Cardiac muscle cell (in vitro differentiated cells and primary cell): ENCODE measurements at regions not wholly inside any gene's neighbourhood (a gene's known extent, or its start where the extent isn't known, plus 50 kb on each side); places are given as distances from the start of the nearest gene placed in this dataset.
"Not testable (repeated sequence)": the region's sequence is repeated elsewhere in the genome, so short reads cannot be mapped to it uniquely, and the experiment has no call there.

Source experiments
- DNase-seq, 2 donors: peaks; one replicate each; pipeline versions ENCODE4 v3.0.0 to v3.0.0-alpha.2; 2010 to 2017; ENCODE audit warnings: low read depth in 1 of 2, low spot score in 1 of 2
- H3K27ac ChIP-seq: fragments of 200-600 bp; sonication (generic); 2 replicates; pipeline ENCODE4 v1.5.1; 2016
- H3K27me3 ChIP-seq: fragments of 200-600 bp; sonication (generic); 2 replicates; pipeline ENCODE4 v1.6.0; 2016; ENCODE audit warnings: control low read depth
- H3K36me3 ChIP-seq: fragments of 200-600 bp; sonication (generic); 2 replicates; pipeline ENCODE4 v1.5.1; 2016; ENCODE audit warnings: control low read depth
- H3K4me1 ChIP-seq: fragments of 200-600 bp; sonication (generic); 2 replicates; pipeline ENCODE4 v1.8.1; 2017; ENCODE audit warnings: low read depth, mild to moderate bottlenecking, mixed run types
- H3K4me3 ChIP-seq: fragments of 200-600 bp; sonication (generic); 2 replicates; pipeline ENCODE4 v1.5.1; 2016; ENCODE audit warnings: mild to moderate bottlenecking
- H3K9me3 ChIP-seq: fragments of 200-600 bp; sonication (generic); 2 replicates; pipeline ENCODE4 v1.5.1; 2017; ENCODE audit warnings: low read depth, mild to moderate bottlenecking, control low read depth
- CTCF ChIP-seq: IDR thresholded peaks from 2 replicates; pipeline ENCODE4 v1.5.1; 2012; ENCODE audit warnings: low read depth, mild to moderate bottlenecking, low read length

- TF ChIP-seq CTCF = no peak
- no peak for DNase-seq
- H3K27ac ChIP-seq = no peak overlapping the region
- no peak overlapping the region for H3K4me3 ChIP-seq
- no peaks in the 10 kb centered on the region for H3K36me3 ChIP-seq
- H3K27me3 ChIP-seq = no peaks in the 10 kb centered on the region
- no peaks in the 10 kb centered on the region for H3K4me1 ChIP-seq
- no peaks in the 10 kb centered on the region for H3K9me3 ChIP-seq
These were observed 196.0 kb upstream of the SAMSN1 start for GRCh38 chr21:14742119-14742518.

- Histone ChIP-seq H3K27ac (no peak overlapping the region), H3K9me3 (no peaks in the 10 kb centered on the region), H3K4me3 (no peak overlapping the region), H3K27me3 (no peaks in the 10 kb centered on the region), H3K4me1 (no peaks in the 10 kb centered on the region), H3K36me3 (no peaks in the 10 kb centered on the region)
- DNase-seq = no peak
- no peak for TF ChIP-seq CTCF
These were observed 195.1 kb upstream of the SAMSN1 start for GRCh38 chr21:14741256-14741655.

GRCh38 chr21:14740692-14741091 is 194.6 kb upstream of the SAMSN1 start:
- no peak for DNase-seq
- H3K36me3 ChIP-seq = no peaks in the 10 kb centered on the region
- H3K9me3 ChIP-seq = no peaks in the 10 kb centered on the region
- no peak overlapping the region for H3K4me3 ChIP-seq
- no peak for TF ChIP-seq CTCF
- no peak overlapping the region for H3K27ac ChIP-seq
- H3K27me3 ChIP-seq = no peaks in the 10 kb centered on the region
- no peaks in the 10 kb centered on the region for H3K4me1 ChIP-seq

- Histone ChIP-seq H3K4me1 (no peaks in the 10 kb centered on the region), H3K36me3 (no peaks in the 10 kb centered on the region), H3K4me3 (no peak overlapping the region), H3K27me3 (no peaks in the 10 kb centered on the region), H3K9me3 (no peaks in the 10 kb centered on the region), H3K27ac (no peak overlapping the region)
- no peak for DNase-seq
- TF ChIP-seq CTCF = no peak
These were observed 194.0 kb upstream of the SAMSN1 start for GRCh38 chr21:14740116-14740515.

GRCh38 chr21:14739590-14739989 is 193.5 kb upstream of the SAMSN1 start:
- Histone ChIP-seq H3K9me3 (no peaks in the 10 kb centered on the region), H3K27me3 (no peaks in the 10 kb centered on the region), H3K4me1 (no peaks in the 10 kb centered on the region), H3K4me3 (no peak overlapping the region), H3K36me3 (no peaks in the 10 kb centered on the region), H3K27ac (no peak overlapping the region)
- no peak for TF ChIP-seq CTCF
- no peak for DNase-seq

- H3K27ac ChIP-seq, H3K4me3 ChIP-seq, DNase-seq, H3K36me3 ChIP-seq, H3K4me1 ChIP-seq, H3K9me3 ChIP-seq, H3K27me3 ChIP-seq: not testable (repeated sequence)
These were observed 192.5 kb upstream of the SAMSN1 start for GRCh38 chr21:14738576-14738975.
